IPS-20b (cell line): ENCODE measurements at regions not wholly inside any gene's neighbourhood (a gene's known extent, or its start where the extent isn't known, plus 50 kb on each side); places are given as distances from the start of the nearest gene placed in this dataset.

ENCODE experiments used
- H3K27ac ChIP-seq: one replicate; pipeline ENCODE4 v1.5.1; 2013; ENCODE audit warnings: low read length
- H3K27me3 ChIP-seq: 2 replicates; pipeline ENCODE4 v1.6.1; 2013; ENCODE audit warnings: mild to moderate bottlenecking, low read length, inconsistent platforms; ENCODE audit not compliant: insufficient read depth
- H3K36me3 ChIP-seq: 2 replicates; pipeline ENCODE4 v1.6.1; 2013; ENCODE audit warnings: low read depth, mild to moderate bottlenecking, inconsistent platforms, low read length, moderate library complexity; ENCODE audit not compliant: insufficient read depth
- H3K4me1 ChIP-seq: 2 replicates; pipeline ENCODE4 v1.6.1; 2013; ENCODE audit warnings: mild to moderate bottlenecking, control low read depth, inconsistent platforms, low read length, moderate library complexity; ENCODE audit not compliant: insufficient read depth
- H3K4me3 ChIP-seq: 2 replicates; pipeline ENCODE4 v1.5.1; 2013; ENCODE audit warnings: mild to moderate bottlenecking, low read length, inconsistent platforms
- H3K9ac ChIP-seq: 2 replicates; pipeline ENCODE4 v1.6.1; 2013; ENCODE audit warnings: low read depth, mild to moderate bottlenecking, inconsistent platforms, low read length, moderate library complexity
- H3K9me3 ChIP-seq: 2 replicates; pipeline ENCODE4 v1.6.1; 2013; ENCODE audit warnings: mild to moderate bottlenecking, low read depth, low read length, inconsistent platforms; ENCODE audit not compliant: insufficient read depth

- no peak overlapping the region for H3K27ac ChIP-seq
- H3K4me1 ChIP-seq = peaks cover 16% of the 10 kb centered on the region; the same call in 1 of the 2 replicates
- H3K9ac ChIP-seq = peak overlapping the region; percentile 13; the same call in 1 of the 2 replicates
- no peaks in the 10 kb centered on the region for H3K9me3 ChIP-seq
- no peaks in the 10 kb centered on the region for H3K27me3 ChIP-seq
- H3K4me3 ChIP-seq = peak overlapping the region; percentile 6; the same call in 1 of the 2 replicates
- H3K36me3 ChIP-seq = no peaks in the 10 kb centered on the region
These were observed 226.1 kb downstream of the MYCN start for GRCh38 chr2:16166327-16166981.

- H3K9me3 ChIP-seq = no peaks in the 10 kb centered on the region
- no peak overlapping the region for H3K27ac ChIP-seq
- no peaks in the 10 kb centered on the region for H3K36me3 ChIP-seq
- no peak overlapping the region for H3K4me3 ChIP-seq
- no peaks in the 10 kb centered on the region for H3K27me3 ChIP-seq
- peaks cover 16% of the 10 kb centered on the region; the same call in 1 of the 2 replicates for H3K4me1 ChIP-seq
- peak overlapping the region; percentile 13; the same call in 1 of the 2 replicates for H3K9ac ChIP-seq
These were observed 225.4 kb downstream of the MYCN start for GRCh38 chr2:16165518-16166326.

GRCh38 chr2:16162491-16163040, 222.2 kb downstream of the MYCN start:
- no peaks in the 10 kb centered on the region for H3K36me3 ChIP-seq
- H3K27ac ChIP-seq = no peak overlapping the region
- no peaks in the 10 kb centered on the region for H3K9me3 ChIP-seq
- peaks cover 14% of the 10 kb centered on the region; the same call in 1 of the 2 replicates for H3K4me1 ChIP-seq
- H3K9ac ChIP-seq = no peak overlapping the region
- H3K4me3 ChIP-seq = no peak overlapping the region
- H3K27me3 ChIP-seq = no peaks in the 10 kb centered on the region

- Histone ChIP-seq H3K27me3 (no peaks in the 10 kb centered on the region), H3K36me3 (no peaks in the 10 kb centered on the region), H3K4me3 (no peak overlapping the region), H3K27ac (no peak overlapping the region), H3K4me1 (peaks cover 8% of the 10 kb centered on the region; the same call in 1 of the 2 replicates), H3K9me3 (no peaks in the 10 kb centered on the region), H3K9ac (no peak overlapping the region)
These were observed 221.6 kb downstream of the MYCN start for GRCh38 chr2:16161768-16162490.

DNA sequence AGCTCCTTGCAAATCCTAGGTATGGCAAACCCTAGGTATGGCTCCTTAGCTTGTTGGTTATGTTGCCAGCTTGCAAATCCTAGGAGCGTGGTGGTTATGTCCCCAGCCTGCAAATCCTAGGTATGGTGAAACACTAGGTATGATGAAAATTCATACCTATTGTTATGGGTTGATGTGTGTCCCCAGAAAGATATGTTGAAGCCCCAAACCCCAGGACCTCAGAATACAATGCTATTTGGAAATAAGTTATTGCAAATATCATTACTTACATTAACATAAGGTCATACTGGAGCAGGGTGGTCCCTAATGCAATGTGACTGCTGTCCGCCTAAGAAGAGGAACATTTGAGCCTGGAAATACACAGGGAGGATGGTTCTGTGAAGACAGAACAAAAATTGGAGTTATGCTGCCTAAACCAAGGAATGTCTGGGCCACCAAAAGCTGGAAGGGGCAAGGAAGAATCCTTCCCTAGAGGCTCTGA, 220.8 kb downstream of the MYCN start:
- H3K36me3 ChIP-seq = no peaks in the 10 kb centered on the region
- H3K9ac ChIP-seq = no peak overlapping the region
- no peak overlapping the region for H3K4me3 ChIP-seq
- no peaks in the 10 kb centered on the region for H3K9me3 ChIP-seq
- H3K27me3 ChIP-seq = no peaks in the 10 kb centered on the region
- H3K27ac ChIP-seq = no peak overlapping the region
- H3K4me1 ChIP-seq = peaks cover 3% of the 10 kb centered on the region; the same call in 1 of the 2 replicates

DNA sequence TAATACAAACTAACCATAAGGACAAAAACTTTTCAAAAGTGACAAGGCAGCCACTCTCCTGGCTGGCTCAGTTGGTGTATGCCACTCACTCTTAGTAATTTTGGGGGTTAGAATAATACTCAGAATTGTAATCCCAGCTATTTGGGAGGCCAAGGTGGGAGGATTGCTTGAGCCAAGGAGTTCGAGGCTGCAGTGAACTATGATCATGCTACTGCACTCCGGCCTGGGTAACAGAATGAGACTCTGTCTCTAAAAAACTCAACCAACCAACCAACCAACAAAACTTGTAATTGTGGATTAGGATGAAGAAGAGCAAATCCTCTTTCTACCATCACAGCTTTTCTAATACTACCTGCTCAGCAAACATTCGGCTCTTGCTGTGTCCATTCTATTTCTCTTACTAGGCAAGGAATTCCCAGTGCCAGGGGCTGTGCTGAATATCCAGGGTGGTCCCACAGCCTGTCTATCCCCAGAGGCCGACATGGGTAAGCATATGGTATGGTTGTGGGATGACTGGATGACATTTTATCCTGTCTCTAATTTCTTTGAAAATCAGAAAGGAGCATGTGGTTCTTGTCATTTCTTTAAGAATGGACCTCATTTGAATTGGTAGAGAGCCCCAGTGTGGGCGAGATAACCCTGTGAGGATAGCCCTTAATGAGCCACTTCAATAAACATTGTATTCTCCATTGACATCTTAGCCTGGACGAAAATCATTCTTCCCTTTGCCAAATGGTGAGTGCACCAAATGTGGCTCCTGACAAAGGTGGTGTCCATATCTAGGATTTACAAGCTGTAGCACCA, 220.1 kb downstream of the MYCN start:
- no peaks in the 10 kb centered on the region for H3K9me3 ChIP-seq
- no peaks in the 10 kb centered on the region for H3K36me3 ChIP-seq
- H3K27me3 ChIP-seq = no peaks in the 10 kb centered on the region
- no peak overlapping the region for H3K4me3 ChIP-seq
- H3K27ac ChIP-seq = no peak overlapping the region
- no peaks in the 10 kb centered on the region; the same call in 1 of the 2 replicates for H3K4me1 ChIP-seq
- H3K9ac ChIP-seq = no peak overlapping the region

DNA sequence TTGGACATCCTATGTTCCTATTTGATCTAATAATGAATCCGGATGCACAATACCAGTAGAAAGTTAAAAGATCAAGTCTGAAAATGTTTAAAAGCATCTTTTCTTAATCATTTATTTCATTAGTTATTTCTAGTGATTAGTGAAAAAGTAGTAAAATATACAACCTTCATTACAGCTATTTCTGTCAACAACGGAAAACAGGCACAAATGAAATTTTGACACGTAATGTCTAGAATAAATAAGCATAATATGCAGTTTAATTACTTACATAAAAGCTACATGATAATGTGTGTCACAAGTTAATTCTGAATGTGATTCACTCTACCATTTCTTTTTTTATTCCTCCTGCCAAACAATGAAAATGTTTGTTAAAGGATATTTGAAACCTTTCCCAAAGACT, 216.1 kb downstream of the MYCN start:
- H3K36me3 ChIP-seq = no peaks in the 10 kb centered on the region
- no peak overlapping the region for H3K4me3 ChIP-seq
- H3K9me3 ChIP-seq = no peaks in the 10 kb centered on the region
- H3K27ac ChIP-seq = no peak overlapping the region
- no peaks in the 10 kb centered on the region for H3K4me1 ChIP-seq
- H3K9ac ChIP-seq = no peak overlapping the region
- H3K27me3 ChIP-seq = no peaks in the 10 kb centered on the region

GRCh38 chr2:16155766-16156165, 215.4 kb downstream of the MYCN start:
- no peaks in the 10 kb centered on the region for H3K27me3 ChIP-seq
- H3K4me1 ChIP-seq = no peaks in the 10 kb centered on the region
- H3K36me3 ChIP-seq = no peaks in the 10 kb centered on the region
- H3K9me3 ChIP-seq = no peaks in the 10 kb centered on the region
- H3K9ac ChIP-seq = no peak overlapping the region
- no peak overlapping the region for H3K27ac ChIP-seq
- H3K4me3 ChIP-seq = no peak overlapping the region

GRCh38 chr2:16155366-16155765, 215.0 kb downstream of the MYCN start:
- no peaks in the 10 kb centered on the region for H3K4me1 ChIP-seq
- H3K36me3 ChIP-seq = no peaks in the 10 kb centered on the region
- H3K4me3 ChIP-seq = no peak overlapping the region
- H3K9ac ChIP-seq = no peak overlapping the region
- H3K27me3 ChIP-seq = no peaks in the 10 kb centered on the region
- H3K9me3 ChIP-seq = no peaks in the 10 kb centered on the region
- H3K27ac ChIP-seq = no peak overlapping the region

- Histone ChIP-seq H3K9ac (no peak overlapping the region), H3K9me3 (no peaks in the 10 kb centered on the region), H3K27me3 (no peaks in the 10 kb centered on the region), H3K4me1 (no peaks in the 10 kb centered on the region), H3K4me3 (no peak overlapping the region), H3K27ac (no peak overlapping the region), H3K36me3 (no peaks in the 10 kb centered on the region)
These were observed 214.3 kb downstream of the MYCN start for GRCh38 chr2:16154501-16155280.
